T-helper 2 cell treated with Interferon-gamma antibody and Interleukin-4, amounts not matched to agents 100 ng/mL and 5 ng/mL, for 36 hours (primary cell): ENCODE measurements at regions not wholly inside any gene's neighbourhood (a gene's known extent, or its start where the extent isn't known, plus 50 kb on each side); places are given as distances from the start of the nearest gene placed in this dataset.

Source experiments
- intact Hi-C: fragments of 100-400 bp; cut with micrococcal nuclease; formaldehyde crosslinking; loops from one replicate; pipeline ENCODE4 v1.15.1; 2023

- intact Hi-C loops = no loop called here
Observed at GRCh38 chr2:204042401-204042800, 105.8 kb downstream of the ICOS start.

- intact Hi-C loops = no loop called here
Observed at GRCh38 chr2:204046145-204046544, 109.6 kb downstream of the ICOS start.

DNA sequence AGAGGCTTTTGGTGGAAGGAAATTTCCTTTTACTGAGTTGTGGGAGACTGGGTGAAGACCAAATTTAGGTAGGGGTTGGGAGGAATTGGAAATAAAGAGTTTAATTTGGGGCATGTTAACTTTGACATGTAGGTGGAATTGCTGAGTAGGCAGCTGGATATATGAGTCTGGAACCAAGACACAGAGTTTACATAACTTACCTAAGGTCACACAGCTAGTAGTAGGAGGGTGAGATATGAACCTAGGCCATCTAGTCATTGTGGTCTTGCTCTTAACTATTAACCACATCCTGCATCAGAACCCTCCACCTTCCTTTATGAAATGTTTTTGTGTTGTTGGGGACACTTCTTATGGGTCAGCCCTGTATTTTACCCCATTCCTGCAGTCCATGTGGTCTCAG, 113.1 kb downstream of the ICOS start:
- intact Hi-C loops = no loop called here

DNA sequence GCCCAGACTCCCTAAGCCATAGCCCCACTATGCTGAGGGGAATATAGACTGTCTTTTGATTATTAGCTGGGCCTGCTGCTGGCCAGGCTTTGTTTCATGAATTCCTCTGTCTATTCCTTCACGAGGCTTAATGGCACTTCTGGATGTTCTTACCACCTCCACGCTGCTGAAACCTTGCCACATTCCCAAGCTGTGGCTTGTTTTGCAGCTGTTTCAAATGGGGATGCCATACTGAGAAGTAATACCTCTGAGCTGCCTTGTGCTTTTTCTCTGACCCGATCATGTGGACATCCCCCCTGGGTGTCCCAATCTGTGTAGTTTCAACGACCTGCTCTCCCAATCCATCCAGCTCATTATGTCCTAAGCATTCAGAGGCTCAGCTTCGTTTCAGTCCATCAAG, 114.1 kb downstream of the ICOS start:
- intact Hi-C loops = loop anchor here (1.0 kb wide), 1 partner anchor 121 kb away; no protein-coding TSS in a partner anchor

DNA sequence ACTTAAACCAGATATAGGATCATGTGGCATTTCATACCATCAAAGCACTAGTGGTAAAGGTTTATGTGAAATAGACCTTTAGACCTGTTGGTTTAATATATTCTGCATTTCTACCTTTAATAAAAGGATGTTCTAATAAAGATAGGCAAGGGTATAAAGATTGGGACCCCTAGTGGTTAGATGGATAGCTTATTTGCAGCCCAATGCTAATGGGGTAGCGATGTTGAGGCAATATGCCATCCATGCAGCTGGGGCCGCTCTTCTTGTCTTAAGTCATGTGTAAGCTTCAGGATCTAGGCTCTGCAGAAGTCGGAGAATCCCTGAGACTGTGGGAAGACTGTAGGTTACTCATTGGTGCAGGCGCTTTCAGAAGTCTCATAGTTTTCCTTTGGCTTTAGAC, 114.9 kb downstream of the ICOS start:
- intact Hi-C loops = loop anchor here (1.0 kb wide), 1 partner anchor 122 kb away; no protein-coding TSS in a partner anchor

DNA sequence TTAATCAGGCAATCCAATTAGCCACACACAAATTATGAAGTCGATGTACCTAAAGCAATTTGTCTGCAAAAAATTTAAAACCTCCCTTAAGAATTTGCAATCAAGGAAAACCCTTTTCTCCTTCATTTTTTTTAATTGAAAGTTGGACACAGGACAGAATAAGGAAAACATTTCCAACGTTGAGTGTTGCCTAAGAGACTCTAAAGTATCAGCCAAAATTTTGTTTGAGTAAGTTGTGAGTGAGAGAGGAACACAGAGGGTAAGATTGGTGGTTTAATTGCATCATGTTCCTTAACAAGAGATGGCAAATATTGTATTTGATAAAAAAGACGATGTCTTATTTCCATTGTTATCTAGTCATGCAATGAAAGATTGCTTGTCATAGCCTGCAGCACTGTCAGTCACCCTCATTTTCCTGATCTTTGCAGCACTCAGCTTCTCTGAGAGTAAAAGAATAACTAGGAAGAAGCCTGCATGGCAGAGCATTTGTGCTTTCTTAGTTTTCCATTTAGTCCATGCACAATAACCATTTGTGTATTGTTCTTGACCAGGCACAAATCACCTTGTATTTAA, 115.5 kb downstream of the ICOS start:
- intact Hi-C loops = loop anchor here (1.0 kb wide), 1 partner anchor 123 kb away; no protein-coding TSS in a partner anchor

GRCh38 chr2:204059016-204059415, 122.5 kb downstream of the ICOS start:
- intact Hi-C loops = no loop called here

GRCh38 chr2:204060841-204061240, 124.3 kb downstream of the ICOS start:
- intact Hi-C loops = no loop called here

DNA sequence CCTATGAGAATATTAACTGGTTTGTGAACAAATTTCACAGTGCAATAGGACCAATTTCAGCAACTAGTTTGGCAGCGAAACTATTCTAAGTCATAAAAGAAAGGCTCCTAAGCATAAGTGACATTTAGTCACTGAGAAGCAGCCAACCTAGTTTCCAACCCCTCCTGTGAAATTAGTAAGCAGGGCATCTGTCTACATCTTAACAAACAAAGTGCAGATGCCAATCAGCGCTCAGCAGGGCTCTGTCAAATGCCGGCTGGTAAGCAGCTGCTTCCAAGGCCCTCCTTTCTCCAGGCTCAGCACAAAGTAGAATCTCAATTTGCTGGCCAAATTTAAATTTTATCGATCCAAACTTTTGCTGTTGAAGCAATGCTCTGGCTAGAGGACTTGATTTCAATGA, 124.7 kb downstream of the ICOS start:
- intact Hi-C loops = no loop called here

- intact Hi-C loops = no loop called here
Observed at GRCh38 chr2:204064119-204064518, 127.6 kb downstream of the ICOS start.

GRCh38 chr2:204065566-204065965, 129.0 kb downstream of the ICOS start:
- intact Hi-C loops = no loop called here

DNA sequence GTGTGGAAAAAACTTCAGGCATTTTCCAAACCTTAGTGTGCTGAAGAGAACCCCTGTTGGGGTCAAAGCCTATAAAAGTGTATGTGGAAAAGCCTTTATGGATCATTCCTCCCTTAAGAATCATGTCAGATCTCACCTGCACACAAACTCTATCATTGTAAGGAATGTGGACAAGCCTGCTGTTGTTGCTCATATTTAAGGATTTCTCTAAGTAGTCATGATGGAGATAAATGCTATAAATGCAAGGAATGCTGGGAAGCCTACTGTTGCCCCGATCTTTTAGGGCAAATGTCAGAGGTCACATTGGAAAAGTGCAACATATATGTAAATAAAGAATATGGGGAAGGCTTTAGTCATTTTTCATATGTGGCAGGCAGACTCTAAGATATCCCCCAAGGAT, 129.5 kb downstream of the ICOS start:
- intact Hi-C loops = no loop called here

- intact Hi-C loops = no loop called here
Observed at GRCh38 chr2:204069804-204070203, 133.2 kb downstream of the ICOS start.

DNA sequence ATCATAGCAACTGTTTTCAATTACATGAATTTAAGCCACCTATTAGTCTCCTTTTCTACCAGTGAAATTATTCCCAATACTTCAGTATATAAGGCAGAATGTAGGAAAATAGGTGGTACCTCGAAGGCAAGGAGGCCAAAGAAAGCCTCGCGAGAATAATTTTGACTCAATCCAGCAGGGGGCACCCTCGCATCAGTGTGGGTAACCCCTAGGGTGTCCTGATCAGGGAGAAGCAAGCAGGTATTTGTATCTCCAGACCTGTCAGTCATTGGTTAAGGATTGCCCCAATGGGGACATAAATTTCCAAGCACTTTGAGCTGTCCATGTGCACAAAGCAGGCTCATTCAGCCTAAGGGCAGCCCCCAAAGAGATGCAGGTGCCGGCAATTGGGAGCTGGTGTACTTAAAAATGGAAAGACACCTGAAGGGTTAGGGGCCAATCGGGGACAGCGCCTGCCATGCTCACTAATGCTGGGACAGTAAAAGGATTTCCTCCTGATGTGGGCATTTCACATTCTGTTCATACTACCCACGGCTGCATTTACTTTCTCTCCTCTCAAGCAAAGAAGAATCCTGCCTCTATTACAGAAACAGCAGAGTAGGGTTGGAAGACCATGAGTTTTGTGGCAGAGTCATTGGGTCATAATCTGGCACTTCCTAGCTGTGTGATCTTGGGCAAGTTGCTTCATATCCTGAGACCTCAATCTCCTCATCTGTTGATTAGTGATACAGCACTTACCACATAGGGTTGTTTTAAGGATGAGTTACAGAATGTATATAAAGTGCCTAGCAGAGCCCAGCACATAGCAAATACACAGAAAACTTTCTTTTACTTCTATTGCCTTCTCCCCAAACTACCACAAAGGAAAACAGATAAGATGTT, 136.1 kb downstream of the ICOS start:
- intact Hi-C loops = loop anchor here (1.0 kb wide), 2 partner anchors 74 to 106 kb away; no protein-coding TSS in a partner anchor

GRCh38 chr2:204074456-204074855, 137.9 kb downstream of the ICOS start:
- intact Hi-C loops = no loop called here

GRCh38 chr2:204078003-204078698, 141.6 kb downstream of the ICOS start:
- intact Hi-C loops = no loop called here

DNA sequence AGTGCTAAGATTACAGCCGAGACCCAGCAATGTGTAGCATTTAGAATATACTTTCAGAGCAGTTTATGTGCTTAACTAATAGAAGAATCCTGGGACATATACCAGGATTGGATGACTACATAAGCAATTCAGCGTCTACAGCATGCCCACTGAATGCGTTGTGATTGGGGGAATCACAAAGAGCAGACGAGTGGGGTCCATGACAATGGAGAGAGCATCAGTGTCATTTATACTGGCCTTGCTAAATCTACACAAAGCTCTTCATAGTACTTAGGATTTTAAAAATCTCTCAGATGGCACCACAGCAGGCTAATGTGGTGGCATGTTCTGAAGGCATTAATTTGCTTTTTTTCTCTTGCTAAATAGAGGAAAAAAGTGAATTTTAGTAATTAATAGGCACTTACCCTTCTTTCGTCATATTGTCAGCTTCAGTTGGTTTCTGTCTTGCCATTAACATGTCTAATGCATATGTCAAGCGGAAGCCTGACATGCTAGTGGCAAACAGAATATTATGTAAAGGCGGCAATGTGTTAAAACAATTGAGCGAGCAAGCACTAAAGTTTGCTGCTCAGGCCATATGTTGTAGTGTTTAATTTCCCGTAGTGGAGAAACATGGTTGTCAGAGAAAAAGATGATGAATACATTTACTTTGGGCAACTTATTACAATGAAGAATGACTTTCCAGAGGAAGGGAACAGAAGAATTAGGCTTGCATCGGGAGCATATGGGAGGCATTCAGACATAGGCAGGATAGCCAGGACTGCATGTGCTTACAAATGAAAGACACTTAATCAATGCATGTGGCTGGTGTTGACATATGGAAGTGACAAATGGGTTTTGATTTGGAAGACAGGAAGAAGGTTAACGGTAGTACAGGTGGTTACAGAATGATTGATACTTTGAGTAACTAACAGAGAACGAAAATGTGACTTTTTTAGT, 145.2 kb downstream of the ICOS start:
- intact Hi-C loops = no loop called here

GRCh38 chr2:204086167-204086566, 149.6 kb downstream of the ICOS start:
- intact Hi-C loops = no loop called here

- intact Hi-C loops = no loop called here
Observed at GRCh38 chr2:204089105-204089504, 152.5 kb downstream of the ICOS start.

- intact Hi-C loops = no loop called here
Observed at GRCh38 chr2:204089574-204089973, 153.0 kb downstream of the ICOS start.

GRCh38 chr2:204090021-204090420, 153.5 kb downstream of the ICOS start:
- intact Hi-C loops = no loop called here
